Adrenal gland (tissue), 9 donors: ENCODE measurements at regions not wholly inside any gene's neighbourhood (a gene's known extent, or its start where the extent isn't known, plus 50 kb on each side); places are given as distances from the start of the nearest gene placed in this dataset.

Source experiments
- DNase-seq, 7 donors: peaks; one replicate each; pipeline ENCODE4 v3.0.0-alpha.2; 2019 to 2020
- H3K27ac ChIP-seq, 5 donors: fragments of 200-600 bp; sonication (generic) in 4 of 5; 1 replicate in 3 of 5; 2 replicates in 2 of 5; pipeline versions ENCODE4 v1.5.1 to v1.8.0; 2016 to 2020; ENCODE audit warnings: mild to moderate bottlenecking in 1 of 5
- H3K27me3 ChIP-seq: fragments of 200-600 bp; 2 replicates; pipeline ENCODE4 v1.8.0; 2021
- H3K36me3 ChIP-seq, 2 donors: fragments of 200-600 bp; replicated peaks in 1 of 2; 1 replicate in 1 of 2; 2 replicates in 1 of 2; pipeline versions ENCODE4 v1.5.1 to v1.8.0; 2018 to 2022
- H3K4me1 ChIP-seq, 2 donors: fragments of 200-600 bp; replicated peaks in 1 of 2; 1 replicate in 1 of 2; 2 replicates in 1 of 2; pipeline versions ENCODE4 v1.5.1 to v1.8.0; 2018 to 2021
- H3K4me3 ChIP-seq, 4 donors: fragments of 200-600 bp; sonication (generic) in 3 of 4; one replicate each; pipeline ENCODE4 v1.5.1; 2016 to 2018
- H3K9me3 ChIP-seq, 3 donors: fragments of 200-600 bp; sonication (generic) in 1 of 3; replicated peaks in 1 of 3; 1 replicate in 2 of 3; 2 replicates in 1 of 3; pipeline versions ENCODE4 v1.5.1 to v1.8.0; 2016 to 2021
- POLR2A ChIP-seq, 2 donors: fragments of 450-650 bp; IDR thresholded peaks; one replicate each; pipeline ENCODE4 v1.6.1; 2017; ENCODE audit warnings: antibody characterized with exemption in 2 of 2, mild to moderate bottlenecking in 2 of 2, moderate library complexity in 1 of 2
- WGBS, 4 donors: extraction: QIAGEN DNeasy Blood & Tissue Kit in 2 of 4; methylation state at CpG; one replicate each; pipeline versions ENCODE4 v1.1.5 to v1.1.7; 2013 to 2017; 5-methylcytosine and 5-hydroxymethylcytosine counted together
- intact Hi-C, 2 donors: fragments of 100-400 bp; cut with DNase I; formaldehyde crosslinking; loops; one replicate each; pipeline versions ENCODE4 v1.14.1 to v1.15.0; 2022 to 2023
- TF ChIP-seq, protein P1 (sequence below), 6 experiments: fragments of 450-650 bp in 4 of 6; fragments of 200-600 bp in 2 of 6; sonication (generic) in 1 of 6; IDR thresholded peaks; 1 replicate in 5 of 6; 2 replicates in 1 of 6; pipeline versions ENCODE4 v1.5.1 to v1.8.0; 2016 to 2021; ENCODE audit warnings: antibody characterized with exemption in 6 of 6, mild to moderate bottlenecking in 2 of 6, moderate library complexity in 1 of 6
- donor health status: healthy with polysubstance abuse.
- donor health status: Bipolar disorder and iron deficiency.
- donor health status: DM: yes; HTN: yes; CAD: no.
- donor health status: DM: no; HTN: no; CAD: no.
- donor health status: DM: no; HTN: no; CAD: no.

DNA sequence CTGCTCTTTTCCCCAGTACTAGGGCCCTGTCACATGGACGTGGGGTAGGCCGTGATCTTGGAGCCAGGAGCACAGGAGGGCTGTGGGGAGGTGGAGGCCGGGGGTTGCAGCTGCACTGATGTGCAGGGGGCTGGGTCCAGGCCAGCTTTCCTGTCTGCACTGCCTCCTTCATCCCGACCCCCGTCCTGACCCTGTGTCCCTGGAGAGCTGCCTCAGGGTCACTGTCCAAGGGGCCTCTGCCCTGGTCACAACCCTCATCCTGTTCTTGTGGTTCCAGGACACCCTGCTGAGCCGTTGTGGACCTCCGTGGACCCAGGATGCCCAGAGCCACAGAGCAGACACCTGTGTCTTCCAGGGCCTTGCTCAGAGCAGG lies 91.7 kb upstream of the ADRA2C start:
- Histone ChIP-seq H3K4me3 (no peak overlapping the region), H3K27ac (peak overlapping the region in 1 of 5 donors; percentile 53), H3K4me1 (no peaks in the 10 kb centered on the region), H3K36me3 (no peaks in the 10 kb centered on the region), H3K27me3 (no peaks in the 10 kb centered on the region), H3K9me3 (no peaks in the 10 kb centered on the region)
- intact Hi-C loops: no loop called here
- 30 to 54% (median 54%) methylated on average over 4 to 7 of the region's 7 CpGs for WGBS, 4 donors
- DNase-seq: peak in 2 of 7 donors; percentile 19 to 27
- TF ChIP-seq, protein P1, sequence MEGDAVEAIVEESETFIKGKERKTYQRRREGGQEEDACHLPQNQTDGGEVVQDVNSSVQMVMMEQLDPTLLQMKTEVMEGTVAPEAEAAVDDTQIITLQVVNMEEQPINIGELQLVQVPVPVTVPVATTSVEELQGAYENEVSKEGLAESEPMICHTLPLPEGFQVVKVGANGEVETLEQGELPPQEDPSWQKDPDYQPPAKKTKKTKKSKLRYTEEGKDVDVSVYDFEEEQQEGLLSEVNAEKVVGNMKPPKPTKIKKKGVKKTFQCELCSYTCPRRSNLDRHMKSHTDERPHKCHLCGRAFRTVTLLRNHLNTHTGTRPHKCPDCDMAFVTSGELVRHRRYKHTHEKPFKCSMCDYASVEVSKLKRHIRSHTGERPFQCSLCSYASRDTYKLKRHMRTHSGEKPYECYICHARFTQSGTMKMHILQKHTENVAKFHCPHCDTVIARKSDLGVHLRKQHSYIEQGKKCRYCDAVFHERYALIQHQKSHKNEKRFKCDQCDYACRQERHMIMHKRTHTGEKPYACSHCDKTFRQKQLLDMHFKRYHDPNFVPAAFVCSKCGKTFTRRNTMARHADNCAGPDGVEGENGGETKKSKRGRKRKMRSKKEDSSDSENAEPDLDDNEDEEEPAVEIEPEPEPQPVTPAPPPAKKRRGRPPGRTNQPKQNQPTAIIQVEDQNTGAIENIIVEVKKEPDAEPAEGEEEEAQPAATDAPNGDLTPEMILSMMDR (IDR thresholded peaks at IDR 0.05): no peak
- TF ChIP-seq POLR2A (IDR thresholded peaks at IDR 0.05): no peak

DNA sequence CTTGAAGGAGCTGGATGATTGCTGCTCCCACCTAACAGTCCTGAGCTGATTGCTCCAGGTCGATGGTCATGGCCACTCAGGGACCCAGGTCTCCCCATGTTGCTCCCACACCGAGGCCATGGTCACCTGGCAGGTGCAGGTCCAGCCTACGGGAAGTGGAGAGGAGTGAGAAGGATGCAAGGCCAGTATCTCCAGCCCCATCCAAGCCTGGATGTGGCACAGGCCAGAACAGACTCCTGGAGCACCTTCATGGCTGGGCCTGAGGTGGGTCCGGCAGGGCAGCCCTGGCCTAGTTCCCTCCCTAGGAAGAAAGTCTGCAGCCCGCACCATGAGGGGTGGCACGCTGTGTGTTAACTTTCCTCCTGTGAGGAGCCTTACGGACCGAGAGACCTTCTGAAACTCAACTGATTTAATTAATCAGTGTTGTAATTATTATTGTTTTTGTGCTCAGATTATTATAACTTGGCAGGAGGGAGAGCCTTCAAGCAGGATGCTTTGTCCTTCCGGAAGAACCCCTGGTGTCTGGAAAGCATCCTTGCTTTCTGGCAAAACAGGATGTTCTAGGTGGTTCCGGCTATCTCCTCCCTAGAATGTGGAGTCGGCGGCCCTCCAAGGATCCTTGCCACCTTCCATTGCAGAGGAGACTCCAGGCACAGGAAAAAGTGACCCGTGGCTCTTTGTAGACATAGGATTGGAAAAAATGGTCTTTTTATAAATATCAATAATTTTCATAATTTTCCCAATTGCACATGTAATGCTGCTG lies 92.3 kb upstream of the ADRA2C start:
- H3K27me3 ChIP-seq: no peaks in the 10 kb centered on the region
- intact Hi-C loops: no loop called here
- no peaks in the 10 kb centered on the region for H3K36me3 ChIP-seq
- peak overlapping the region in 1 of 5 donors; percentile 63 for H3K27ac ChIP-seq
- no peaks in the 10 kb centered on the region for H3K9me3 ChIP-seq
- H3K4me1 ChIP-seq: no peaks in the 10 kb centered on the region
- peak in 2 of 7 donors; percentile 10 to 23 for DNase-seq
- 73 to 80% (median 78%) methylated on average over 12 to 13 of the region's 13 CpGs for WGBS, 4 donors
- no peak for TF ChIP-seq POLR2A (IDR thresholded peaks at IDR 0.05)
- TF ChIP-seq, protein P1 (IDR thresholded peaks at IDR 0.05): no peak
- H3K4me3 ChIP-seq: no peak overlapping the region

DNA sequence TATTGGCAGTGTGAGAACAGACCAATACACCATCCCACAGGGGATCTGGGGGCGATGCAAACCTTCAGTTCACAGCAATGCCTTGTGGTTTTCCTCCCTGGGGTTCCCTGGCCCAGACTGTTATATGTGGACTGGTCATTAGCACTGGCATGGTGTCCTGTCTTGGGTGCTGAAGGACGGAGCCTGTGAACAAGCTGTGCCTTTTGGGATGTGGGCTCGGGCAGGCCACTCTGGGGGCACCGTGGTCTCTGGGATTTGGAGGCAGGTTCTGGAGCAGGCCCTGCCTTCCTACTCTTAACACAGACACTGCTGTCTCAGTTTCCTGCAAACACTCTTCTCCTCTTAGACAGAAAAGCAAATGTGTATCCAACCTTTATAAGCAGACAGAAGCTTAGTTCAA lies 93.0 kb upstream of the ADRA2C start:
- Histone ChIP-seq H3K4me3 (no peak overlapping the region), H3K27me3 (no peaks in the 10 kb centered on the region), H3K4me1 (no peaks in the 10 kb centered on the region), H3K9me3 (no peaks in the 10 kb centered on the region), H3K27ac (no peak overlapping the region), H3K36me3 (no peaks in the 10 kb centered on the region)
- intact Hi-C loops: no loop called here
- no peak for TF ChIP-seq POLR2A (IDR thresholded peaks at IDR 0.05)
- TF ChIP-seq, protein P1 (IDR thresholded peaks at IDR 0.05): no peak
- 76 to 82% (median 81%) methylated on average over 4 of the region's 4 CpGs for WGBS, 4 donors
- no peak for DNase-seq

DNA sequence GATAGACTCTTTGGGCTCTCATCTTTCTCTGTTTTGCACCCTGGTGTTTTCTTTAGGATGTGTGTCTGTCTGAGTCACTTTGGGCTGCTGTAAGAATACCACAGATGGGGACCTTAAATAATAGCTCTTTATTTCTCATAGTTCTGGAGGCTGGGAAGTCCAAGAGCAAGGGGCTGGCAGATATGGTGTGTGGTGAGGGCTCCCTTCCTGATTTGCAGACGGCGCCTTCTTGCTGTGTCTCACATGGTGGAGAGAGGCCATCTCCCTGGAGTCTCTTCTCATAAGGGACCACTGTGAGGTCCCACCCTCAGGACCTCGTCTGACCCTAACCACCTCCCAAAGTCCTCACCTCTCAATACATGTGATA lies 93.7 kb upstream of the ADRA2C start:
- intact Hi-C loops: no loop called here
- 71 to 100% (median 91%) methylated on average over 1 to 3 of the region's 3 CpGs for WGBS, 4 donors
- no peak for DNase-seq
- no peak overlapping the region for H3K27ac ChIP-seq
- TF ChIP-seq, protein P1 (IDR thresholded peaks at IDR 0.05): no peak
- no peak for TF ChIP-seq POLR2A (IDR thresholded peaks at IDR 0.05)
- no peaks in the 10 kb centered on the region for H3K4me1 ChIP-seq
- no peak overlapping the region for H3K4me3 ChIP-seq
- peaks cover 0 to under 1% (median 0%) of the 10 kb centered on the region in 3 donors for H3K9me3 ChIP-seq
- no peaks in the 10 kb centered on the region for H3K27me3 ChIP-seq
- no peaks in the 10 kb centered on the region for H3K36me3 ChIP-seq
